HepG2 (cell line): ENCODE measurements at regions not wholly inside any gene's neighbourhood (a gene's known extent, or its start where the extent isn't known, plus 50 kb on each side); places are given as distances from the start of the nearest gene placed in this dataset.

Source experiments
- ATAC-seq: fragments of 200-7000 bp; cut with Tn5 transposase; 3 replicates; pipeline ENCODE4 v1.9.1; 2020; ENCODE audit warnings: mild to moderate bottlenecking, moderate library complexity
- BruUV-seq: library from RNA; stranded (reverse); fragments of 400-500 nt; replicated peaks from 2 replicates; lab custom pipeline; 2021; lab: Mats Ljungman, UMichigan
- CTCF ChIA-PET: fragments of 300-600 bp; formaldehyde crosslinking; extraction: SDS; loops from one replicate; lab custom pipeline; 2021; ENCODE audit warnings: low total read pairs, inconsistent platforms, low intra/inter-chr PET ratio; lab: Yijun Ruan, JAX
- POLR2A ChIA-PET: fragments of 350-600 bp; sonication (Branson Sonifier 250); formaldehyde crosslinking; loops from one replicate; lab custom pipeline; 2020; ENCODE audit warnings: antibody characterized with exemption, inconsistent platforms; lab: Yijun Ruan, JAX
- DNase-seq: peaks from one replicate; pipeline ENCODE4 v3.0.0-alpha.2; 2015; ENCODE audit warnings: low spot score
- FAIRE-seq: peaks from 3 replicates; lab custom pipeline; 2011; peaks lifted over from hg19 to GRCh38; lab: Jason Lieb, UNC
- H2AFZ ChIP-seq: one replicate; pipeline ENCODE4 v1.6.1; 2011; ENCODE audit warnings: low read length, inconsistent platforms
- H3K27ac ChIP-seq: fragments of 300-600 bp; 3 replicates; pipeline ENCODE4 v1.8.0; 2011; ENCODE audit warnings: mixed run types, mild to moderate bottlenecking, mixed read lengths, low read length, inconsistent platforms; ENCODE audit not compliant: insufficient read depth; ENCODE audit errors: extremely low read length
- H3K27me3 ChIP-seq, 2 experiments: fragments of 200-600 bp in 1 of 2; 2 replicates in 1 of 2; 3 replicates in 1 of 2; pipeline versions ENCODE4 v1.6.0 to v1.8.0; 2011; ENCODE audit warnings: low read length in 2 of 2, mild to moderate bottlenecking in 2 of 2, moderate library complexity in 2 of 2, inconsistent platforms in 1 of 2; ENCODE audit not compliant: insufficient read depth in 2 of 2, control insufficient read depth in 1 of 2
- H3K36me3 ChIP-seq, 2 experiments: fragments of 200-600 bp in 1 of 2; replicated peaks in 1 of 2; 2 replicates in 1 of 2; 3 replicates in 1 of 2; pipeline versions ENCODE4 v1.5.1 to v1.8.0; 2011; ENCODE audit warnings: low read length in 2 of 2, inconsistent platforms in 1 of 2; ENCODE audit not compliant: insufficient read depth in 2 of 2, control insufficient read depth in 1 of 2
- H3K4me1 ChIP-seq: 2 replicates; pipeline ENCODE4 v1.5.1; 2012; ENCODE audit warnings: low read length, inconsistent platforms; ENCODE audit not compliant: insufficient read depth
- H3K4me2 ChIP-seq: 2 replicates; pipeline ENCODE4 v1.6.0; 2011; ENCODE audit warnings: low read depth, low read length, inconsistent platforms
- H3K4me3 ChIP-seq, 3 experiments: fragments of 200-600 bp in 1 of 3; sonication (generic), shearing (Covaris generic) in 1 of 3; replicated peaks in 1 of 3; 2 replicates each; pipeline ENCODE4 v1.5.1; 2011 to 2016; ENCODE audit warnings: low read length in 3 of 3, inconsistent platforms in 2 of 3, low read depth in 2 of 3, mild to moderate bottlenecking in 2 of 3, control low read depth in 1 of 3, mixed read lengths in 1 of 3; ENCODE audit not compliant: insufficient read depth in 1 of 3
- H3K79me2 ChIP-seq: one replicate; pipeline ENCODE4 v1.6.1; 2011; ENCODE audit warnings: low read length, inconsistent platforms; ENCODE audit not compliant: insufficient read depth
- H3K9ac ChIP-seq: 2 replicates; pipeline ENCODE4 v1.6.0; 2011; ENCODE audit warnings: mild to moderate bottlenecking, low read depth, low read length, inconsistent platforms; ENCODE audit not compliant: insufficient read depth
- H3K9me3 ChIP-seq: 2 replicates; pipeline ENCODE4 v1.5.1; 2012; ENCODE audit warnings: mild to moderate bottlenecking, low read length
- H4K20me1 ChIP-seq: 2 replicates; pipeline ENCODE4 v1.6.0; 2011; ENCODE audit warnings: inconsistent platforms, mild to moderate bottlenecking, low read length, moderate library complexity; ENCODE audit not compliant: insufficient read depth
- ARID2 ChIP-seq: sonication (generic); formaldehyde crosslinking; IDR thresholded peaks from 2 replicates; pipeline ENCODE4 v1.8.1; 2022; ENCODE audit warnings: mild to moderate bottlenecking, missing genetic modification reagents, borderline replicate concordance
- KAT8 ChIP-seq: IDR thresholded peaks from 2 replicates; pipeline ENCODE4 v1.6.1; 2016; ENCODE audit warnings: missing genetic modification reagents, missing compliant biosample characterization
- MAFG ChIP-seq: sonication (generic); formaldehyde crosslinking; IDR thresholded peaks from 2 replicates; pipeline ENCODE4 v1.5.1; 2020; ENCODE audit warnings: mild to moderate bottlenecking, missing genetic modification reagents
- MTERF4 ChIP-seq: sonication (generic); formaldehyde crosslinking; IDR thresholded peaks from 2 replicates; pipeline ENCODE4 v1.8.0; 2023; ENCODE audit warnings: mild to moderate bottlenecking, missing genetic modification reagents
- ZBTB42 ChIP-seq: sonication (generic); formaldehyde crosslinking; IDR thresholded peaks from 2 replicates; pipeline ENCODE4 v1.5.0; 2020; ENCODE audit warnings: mild to moderate bottlenecking, missing genetic modification reagents
- ZNF430 ChIP-seq: sonication (generic); formaldehyde crosslinking; IDR thresholded peaks from 2 replicates; pipeline ENCODE4 v1.9.0; 2021; ENCODE audit warnings: mild to moderate bottlenecking, missing genetic modification reagents
- ZNF543 ChIP-seq: sonication (generic); formaldehyde crosslinking; IDR thresholded peaks from 2 replicates; pipeline ENCODE4 v1.4.0; 2020; ENCODE audit warnings: mild to moderate bottlenecking, missing genetic modification reagents
- ZNF546 ChIP-seq: sonication (generic); formaldehyde crosslinking; conservative IDR thresholded peaks from 2 replicates; pipeline ENCODE4 v1.8.1; 2023; ENCODE audit warnings: mild to moderate bottlenecking, missing genetic modification reagents
- ZNF574 ChIP-seq: sonication (generic); formaldehyde crosslinking; IDR thresholded peaks from 2 replicates; pipeline ENCODE4 v1.4.0; 2020; ENCODE audit warnings: missing genetic modification reagents
- ZNF691 ChIP-seq: sonication (generic); formaldehyde crosslinking; IDR thresholded peaks from 2 replicates; pipeline ENCODE4 v1.4.0; 2020; ENCODE audit warnings: missing genetic modification reagents, low read depth, mild to moderate bottlenecking, borderline replicate concordance
- ZNF883 ChIP-seq: sonication (generic); formaldehyde crosslinking; IDR thresholded peaks from 2 replicates; pipeline ENCODE4 v1.5.1; 2020; ENCODE audit warnings: mild to moderate bottlenecking, missing genetic modification reagents; ENCODE audit errors: not compliant biosample characterization
- in situ Hi-C: cut with HindIII; loops from 2 replicates; pipeline ENCODE4 v1.10.0; 2017; ENCODE audit warnings: low pct_unique_long_range_greater_than_20kb; ENCODE audit not compliant: extremely low pct_ligation_motif_present
- intact Hi-C: fragments of 100-400 bp; cut with micrococcal nuclease; formaldehyde crosslinking; loops from one replicate; pipeline ENCODE4 v1.10.0; 2022; ENCODE audit not compliant: unreplicated experiment
- TF ChIP-seq, protein P1 (sequence below): sonication (generic); formaldehyde crosslinking; IDR thresholded peaks from 2 replicates; pipeline ENCODE4 v1.5.0; 2020; ENCODE audit warnings: missing genetic modification reagents, mild to moderate bottlenecking, borderline replicate concordance
- TF ChIP-seq, protein P2 (sequence below): sonication (generic); formaldehyde crosslinking; IDR thresholded peaks from 2 replicates; pipeline ENCODE4 v1.5.1; 2020; ENCODE audit warnings: mild to moderate bottlenecking, missing genetic modification reagents, moderate library complexity

DNA sequence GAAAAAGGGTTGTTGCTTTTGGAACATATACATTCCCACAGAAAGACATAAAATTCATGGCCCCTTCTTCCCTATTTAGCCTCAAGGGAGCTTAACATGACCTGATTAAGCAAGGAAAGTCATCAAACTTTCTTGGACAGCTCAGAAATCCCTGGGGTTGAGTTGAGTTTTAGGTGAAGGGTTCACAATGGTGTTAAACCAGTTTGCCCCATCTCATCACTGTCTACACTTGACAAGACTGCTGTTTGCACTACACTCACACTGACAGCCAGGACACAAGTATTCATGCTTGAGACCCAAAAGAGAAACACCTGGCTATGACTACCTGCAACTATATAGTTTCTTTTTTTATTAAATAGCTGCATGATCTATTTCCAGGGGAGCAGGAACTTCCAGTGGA lies 209.8 kb upstream of the TMEM45B start:
- in situ Hi-C loops (no loop called here), intact Hi-C loops (no loop called here)
- Histone ChIP-seq H3K27ac (no peak overlapping the region), H3K9me3 (no peaks in the 10 kb centered on the region), H4K20me1 (no peaks in the 10 kb centered on the region), H3K4me2 (no peak overlapping the region), H2AFZ (no peak overlapping the region), H3K36me3 (no peaks in the 10 kb centered on the region), H3K4me3 (no peak overlapping the region), H3K4me1 (no peaks in the 10 kb centered on the region), H3K9ac (no peak overlapping the region), H3K79me2 (no peaks in the 10 kb centered on the region), H3K27me3 (peaks cover 0 to 13% of the 10 kb centered on the region in 2 experiments; a peak in 2 of 5 replicates)
- TF ChIP-seq ZNF691 (CRISPR knock-in tag) = no peak
- no peak for TF ChIP-seq ZNF543 (CRISPR knock-in tag)
- TF ChIP-seq, protein P1, sequence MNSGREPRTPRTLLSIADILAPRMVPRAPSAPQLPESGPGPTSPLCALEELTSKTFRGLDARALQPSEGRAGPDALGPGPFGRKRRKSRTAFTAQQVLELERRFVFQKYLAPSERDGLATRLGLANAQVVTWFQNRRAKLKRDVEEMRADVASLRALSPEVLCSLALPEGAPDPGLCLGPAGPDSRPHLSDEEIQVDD (CRISPR knock-in tag) = no peak
- TF ChIP-seq ZNF883 (CRISPR knock-in tag) = no peak
- no peak for TF ChIP-seq KAT8 (CRISPR knock-in tag)
- no peak for TF ChIP-seq MTERF4 (CRISPR knock-in tag)
- TF ChIP-seq, protein P2, sequence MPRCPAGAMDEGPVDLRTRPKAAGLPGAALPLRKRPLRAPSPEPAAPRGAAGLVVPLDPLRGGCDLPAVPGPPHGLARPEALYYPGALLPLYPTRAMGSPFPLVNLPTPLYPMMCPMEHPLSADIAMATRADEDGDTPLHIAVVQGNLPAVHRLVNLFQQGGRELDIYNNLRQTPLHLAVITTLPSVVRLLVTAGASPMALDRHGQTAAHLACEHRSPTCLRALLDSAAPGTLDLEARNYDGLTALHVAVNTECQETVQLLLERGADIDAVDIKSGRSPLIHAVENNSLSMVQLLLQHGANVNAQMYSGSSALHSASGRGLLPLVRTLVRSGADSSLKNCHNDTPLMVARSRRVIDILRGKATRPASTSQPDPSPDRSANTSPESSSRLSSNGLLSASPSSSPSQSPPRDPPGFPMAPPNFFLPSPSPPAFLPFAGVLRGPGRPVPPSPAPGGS (CRISPR knock-in tag) = no peak
- TF ChIP-seq ZBTB42 = no peak
- no peak for TF ChIP-seq ZNF546 (CRISPR knock-in tag)
- TF ChIP-seq ZNF574 (CRISPR knock-in tag) = no peak
- no peak for TF ChIP-seq ZNF430 (CRISPR knock-in tag)
- no peak for TF ChIP-seq ARID2 (CRISPR knock-in tag)
- no peak for TF ChIP-seq MAFG (CRISPR knock-in tag)
- CTCF ChIA-PET = no interaction called here
- no peak for DNase-seq
- no peak for ATAC-seq
- POLR2A ChIA-PET = no interaction called here
- BruUV-seq = no TSS peak
- no peak for FAIRE-seq
